H9 (cell line): ENCODE measurements at regions not wholly inside any gene's neighbourhood (a gene's known extent, or its start where the extent isn't known, plus 50 kb on each side); places are given as distances from the start of the nearest gene placed in this dataset.
A peak's percentile ranks its signal among the peaks of the same experiment; 100 is the strongest.

Experiments used
- DNase-seq: peaks from one replicate; pipeline ENCODE4 v3.0.0-alpha.2; 2017
- H2AFZ ChIP-seq: one replicate; pipeline ENCODE4 v1.6.1; 2013; ENCODE audit warnings: mild to moderate bottlenecking, low read length, control low read depth, moderate library complexity
- H2AK5ac ChIP-seq: 2 replicates; pipeline ENCODE4 v1.6.1; 2013; ENCODE audit warnings: low read length, control low read depth, mixed read lengths; ENCODE audit not compliant: insufficient read length
- H2BK120ac ChIP-seq: one replicate; pipeline ENCODE4 v1.6.1; 2013; ENCODE audit warnings: low read depth, mild to moderate bottlenecking, low read length, control low read depth, inconsistent platforms; ENCODE audit not compliant: poor library complexity, severe bottlenecking
- H2BK12ac ChIP-seq: 2 replicates; pipeline ENCODE4 v1.6.1; 2013; ENCODE audit warnings: low read length, control low read depth, mixed read lengths, low read depth; ENCODE audit not compliant: insufficient read length
- H2BK15ac ChIP-seq: 2 replicates; pipeline ENCODE4 v1.6.1; 2013; ENCODE audit warnings: low read depth, low read length, control low read depth
- H2BK20ac ChIP-seq: one replicate; pipeline ENCODE4 v1.6.1; 2013; ENCODE audit warnings: low read depth, mild to moderate bottlenecking, low read length, control low read depth, inconsistent platforms; ENCODE audit not compliant: poor library complexity, severe bottlenecking
- H2BK5ac ChIP-seq: 2 replicates; pipeline ENCODE4 v1.6.1; 2013; ENCODE audit warnings: low read length, control low read depth, mixed read lengths; ENCODE audit not compliant: insufficient read length
- H3K14ac ChIP-seq: 2 replicates; pipeline ENCODE4 v1.6.1; 2013; ENCODE audit warnings: low read length, control low read depth; ENCODE audit not compliant: insufficient read depth
- H3K18ac ChIP-seq: 2 replicates; pipeline ENCODE4 v1.6.1; 2013; ENCODE audit warnings: low read depth, mild to moderate bottlenecking, mixed read lengths, low read length, control low read depth; ENCODE audit not compliant: insufficient read length
- H3K23ac ChIP-seq: 2 replicates; pipeline ENCODE4 v1.6.1; 2013; ENCODE audit warnings: low read length, control low read depth, mixed read lengths, low read depth; ENCODE audit not compliant: insufficient read length
- H3K23me2 ChIP-seq: 2 replicates; pipeline ENCODE4 v1.6.1; 2013; ENCODE audit warnings: low read depth, mild to moderate bottlenecking, mixed read lengths, low read length, control low read depth; ENCODE audit not compliant: insufficient read length, poor library complexity, severe bottlenecking
- H3K27ac ChIP-seq: 2 replicates; pipeline ENCODE4 v1.5.1; 2013; ENCODE audit warnings: low read length, control low read depth, mixed read lengths, low read depth; ENCODE audit not compliant: insufficient read length
- H3K27me3 ChIP-seq: 2 replicates; pipeline ENCODE4 v1.6.1; 2013; ENCODE audit warnings: low read length, control low read depth, inconsistent platforms; ENCODE audit not compliant: insufficient read depth
- H3K4ac ChIP-seq: 2 replicates; pipeline ENCODE4 v1.6.1; 2013; ENCODE audit warnings: low read depth, mild to moderate bottlenecking, control low read depth, inconsistent platforms, low read length, moderate library complexity
- H3K4me1 ChIP-seq: 2 replicates; pipeline ENCODE4 v1.6.1; 2013; ENCODE audit warnings: low read length, control low read depth, inconsistent platforms; ENCODE audit not compliant: insufficient read depth
- H3K4me2 ChIP-seq: 2 replicates; pipeline ENCODE4 v1.6.1; 2013; ENCODE audit warnings: low read length, control low read depth, mixed read lengths; ENCODE audit not compliant: insufficient read length, insufficient read depth
- H3K56ac ChIP-seq: 2 replicates; pipeline ENCODE4 v1.6.1; 2013; ENCODE audit warnings: low read depth, mild to moderate bottlenecking, mixed read lengths, low read length, control low read depth; ENCODE audit not compliant: insufficient read length
- H3K79me1 ChIP-seq: 2 replicates; pipeline ENCODE4 v1.6.1; 2013; ENCODE audit warnings: low read depth, mild to moderate bottlenecking, moderate library complexity, low read length, control low read depth, inconsistent platforms; ENCODE audit not compliant: insufficient read depth, poor library complexity, severe bottlenecking
- H3K79me2 ChIP-seq: 2 replicates; pipeline ENCODE4 v1.6.1; 2013; ENCODE audit warnings: low read length, control low read depth, inconsistent platforms; ENCODE audit not compliant: insufficient read depth
- H3K9ac ChIP-seq: 2 replicates; pipeline ENCODE4 v1.6.1; 2013; ENCODE audit warnings: low read length, control low read depth, mixed read lengths; ENCODE audit not compliant: insufficient read length; ENCODE audit errors: extremely low read depth
- H3K9me3 ChIP-seq: one replicate; pipeline ENCODE4 v1.6.1; 2013; ENCODE audit warnings: low read depth, low read length, inconsistent platforms; ENCODE audit not compliant: control insufficient read depth
- H3T11ph ChIP-seq: one replicate; pipeline ENCODE4 v1.6.1; 2013; ENCODE audit warnings: mild to moderate bottlenecking, low read length, control low read depth, inconsistent platforms
- H4K20me1 ChIP-seq: one replicate; pipeline ENCODE4 v1.6.1; 2013; ENCODE audit not compliant: control insufficient read depth, insufficient read length, insufficient read depth
- H4K5ac ChIP-seq: 2 replicates; pipeline ENCODE4 v1.6.1; 2013; ENCODE audit warnings: low read depth, mild to moderate bottlenecking, mixed read lengths, low read length, control low read depth; ENCODE audit not compliant: insufficient read length
- H4K8ac ChIP-seq: replicated peaks from 2 replicates; pipeline ENCODE4 v1.6.1; 2013; ENCODE audit warnings: low read length, control low read depth, mixed read lengths, low read depth; ENCODE audit not compliant: insufficient read length
- H4K91ac ChIP-seq: 2 replicates; pipeline ENCODE4 v1.6.1; 2013; ENCODE audit warnings: low read depth, mild to moderate bottlenecking, moderate library complexity, mixed read lengths, low read length, control low read depth; ENCODE audit not compliant: insufficient read length
- H3K27ac Mint-ChIP-seq, 3 experiments: 2 replicates in 2 of 3; 3 replicates in 1 of 3; pipeline ENCODE4 v1.8.0; 2020 to 2021; ENCODE audit warnings: mixed read lengths in 3 of 3, mild to moderate bottlenecking in 1 of 3, moderate library complexity in 1 of 3
- H3K27me3 Mint-ChIP-seq: 2 replicates; pipeline ENCODE4 v1.8.0; 2021; ENCODE audit warnings: low read depth, mild to moderate bottlenecking, moderate library complexity, mixed read lengths
- H3K36me3 Mint-ChIP-seq, 3 experiments: 2 replicates in 2 of 3; 3 replicates in 1 of 3; pipeline ENCODE4 v1.8.0; 2020 to 2021; ENCODE audit warnings: low read depth in 3 of 3, mixed read lengths in 3 of 3; ENCODE audit not compliant: insufficient read depth in 1 of 3
- H3K4me1 Mint-ChIP-seq, 2 experiments: 2 replicates each; pipeline ENCODE4 v1.8.0; 2020; ENCODE audit warnings: mixed read lengths in 2 of 2
- H3K4me3 Mint-ChIP-seq, 2 experiments: 2 replicates in 1 of 2; 3 replicates in 1 of 2; pipeline ENCODE4 v1.8.0; 2020 to 2021; ENCODE audit warnings: mild to moderate bottlenecking in 2 of 2, mixed read lengths in 2 of 2, moderate library complexity in 1 of 2
- H3K9me3 Mint-ChIP-seq, 2 experiments: 2 replicates in 1 of 2; 3 replicates in 1 of 2; pipeline ENCODE4 v1.8.0; 2020; ENCODE audit warnings: mild to moderate bottlenecking in 2 of 2, mixed read lengths in 2 of 2, moderate library complexity in 1 of 2
- CTCF ChIP-seq: fragments of 200-600 bp; sonication (generic); conservative IDR thresholded peaks from 3 replicates; pipeline ENCODE4 v1.8.0; 2021; ENCODE audit warnings: antibody characterized with exemption, mild to moderate bottlenecking
- WGBS: extraction: QIAGEN DNeasy Blood & Tissue Kit; methylation state at CpG from one replicate; pipeline ENCODE4 v1.1.7; 2013; ENCODE audit warnings: missing lambda C conversion rate, low lambda C conversion rate, mixed read lengths; ENCODE audit not compliant: insufficient read length; ENCODE audit errors: extremely low coverage; 5-methylcytosine and 5-hydroxymethylcytosine counted together

GRCh38 chr19:29323021-29323430 is 110.1 kb upstream of the UQCRFS1 start:
- H2BK20ac ChIP-seq = no peak overlapping the region
- peaks cover 26% of the 10 kb centered on the region for H3K27me3 Mint-ChIP-seq
- H2BK120ac ChIP-seq = no peak overlapping the region
- 0 out of 7 replicates have a peak, but pooled peaks cover 0 to under 1% (median 0%) of the 10 kb centered on the region in 3 experiments for H3K36me3 Mint-ChIP-seq
- H3K9me3 ChIP-seq = no peaks in the 10 kb centered on the region
- no peak overlapping the region for H3K14ac ChIP-seq
- no peak overlapping the region for H3K23ac ChIP-seq
- H3K4ac ChIP-seq = no peak overlapping the region
- H2BK12ac ChIP-seq = no peak overlapping the region
- peak; percentile 1 for DNase-seq
- no peak overlapping the region for H3T11ph ChIP-seq
- no peak overlapping the region for H3K27ac Mint-ChIP-seq
- H3K27ac ChIP-seq = no peak overlapping the region
- H4K8ac ChIP-seq = no peak overlapping the region
- no peaks in the 10 kb centered on the region for H3K4me1 ChIP-seq
- H2AFZ ChIP-seq = no peak overlapping the region
- no peak overlapping the region for H2BK5ac ChIP-seq
- no peak overlapping the region for H3K56ac ChIP-seq
- no peaks in the 10 kb centered on the region for H3K23me2 ChIP-seq
- no peak overlapping the region for H4K91ac ChIP-seq
- H2BK15ac ChIP-seq = no peak overlapping the region
- H3K79me2 ChIP-seq = no peaks in the 10 kb centered on the region
- no peak overlapping the region for H4K5ac ChIP-seq
- H3K9me3 Mint-ChIP-seq = peaks cover 0 to 4% of the 10 kb centered on the region in 2 experiments; a peak in 3 of 5 replicates
- no peak overlapping the region for H3K4me2 ChIP-seq
- no peaks in the 10 kb centered on the region for H4K20me1 ChIP-seq
- no peak overlapping the region for H3K18ac ChIP-seq
- no peak overlapping the region for H3K9ac ChIP-seq
- WGBS = no CpG with 5 or more reads among the region's 9 CpGs
- no peak overlapping the region for H3K4me3 Mint-ChIP-seq
- no peak for TF ChIP-seq CTCF
- no peaks in the 10 kb centered on the region for H3K27me3 ChIP-seq
- H2AK5ac ChIP-seq = no peak overlapping the region
- no peaks in the 10 kb centered on the region for H3K79me1 ChIP-seq
- H3K4me1 Mint-ChIP-seq = peaks cover 13 to 15% of the 10 kb centered on the region in 2 experiments
